ENCODE measurements at regions not wholly inside any gene's neighbourhood (a gene's known extent, or its start where the extent isn't known, plus 50 kb on each side); places are given as distances from the start of the nearest gene placed in this dataset.

- ATAC-seq (ENCODE audit: low read depth) (peak; percentile 39), DNase-seq (peak; percentile 61)
- H3K27ac Mint-ChIP-seq, result no peak overlapping the region
- Histone ChIP-seq H3K4me3 (ENCODE audit: control extremely low read depth in 1 of 5, extremely low read depth in 1 of 5, insufficient read depth in 1 of 5, low read depth in 2 of 5, low read length in 4 of 5) (peak overlapping the region in 1 of 5 experiments; percentile 25), H3K79me2 (ENCODE audit: control insufficient read depth, insufficient read depth, low read length) (no peaks in the 10 kb centered on the region), H3K27me3 (replicated peaks in 1 of 4; ENCODE audit: control extremely low read depth in 1 of 4, control insufficient read depth in 3 of 4, insufficient read depth in 4 of 4, low read length in 3 of 4) (no peaks in the 10 kb centered on the region), H4K20me1 (ENCODE audit: control insufficient read depth, insufficient read depth, low read length, poor library complexity, severe bottlenecking) (no peaks in the 10 kb centered on the region), H3K9me3 (ENCODE audit: control extremely low read depth in 1 of 3, control insufficient read depth in 2 of 3, insufficient read depth in 1 of 3, low read length in 2 of 3) (peaks cover 0 to 3% (median 0%) of the 10 kb centered on the region in 3 donors), H3K4me1 (ENCODE audit: control insufficient read depth in 2 of 2, insufficient read depth in 2 of 2, low read length in 2 of 2) (peaks cover 25 to 30% of the 10 kb centered on the region in 2 donors), H2AFZ (ENCODE audit: insufficient read depth, low read depth, low read length, poor library complexity, severe bottlenecking) (no peak overlapping the region), H3K27ac (ENCODE audit: low read length in 2 of 2) (no peak overlapping the region), H3K36me3 (replicated peaks in 1 of 2; ENCODE audit: control extremely low read depth in 1 of 2, control insufficient read depth in 1 of 2, extremely low read depth in 1 of 2, insufficient read depth in 2 of 2, low read length in 1 of 2) (no peaks in the 10 kb centered on the region), H3K9ac (ENCODE audit: low read length) (no peak overlapping the region), H3K4me2 (replicated peaks; ENCODE audit: low read depth, low read length, poor library complexity, severe bottlenecking) (peak overlapping the region; percentile 48)
- intact Hi-C loops (cut with micrococcal nuclease), result no loop called here
- H3K9me3 Mint-ChIP-seq (ENCODE audit: insufficient read depth), result no peaks in the 10 kb centered on the region
- TF ChIP-seq, protein P1, sequence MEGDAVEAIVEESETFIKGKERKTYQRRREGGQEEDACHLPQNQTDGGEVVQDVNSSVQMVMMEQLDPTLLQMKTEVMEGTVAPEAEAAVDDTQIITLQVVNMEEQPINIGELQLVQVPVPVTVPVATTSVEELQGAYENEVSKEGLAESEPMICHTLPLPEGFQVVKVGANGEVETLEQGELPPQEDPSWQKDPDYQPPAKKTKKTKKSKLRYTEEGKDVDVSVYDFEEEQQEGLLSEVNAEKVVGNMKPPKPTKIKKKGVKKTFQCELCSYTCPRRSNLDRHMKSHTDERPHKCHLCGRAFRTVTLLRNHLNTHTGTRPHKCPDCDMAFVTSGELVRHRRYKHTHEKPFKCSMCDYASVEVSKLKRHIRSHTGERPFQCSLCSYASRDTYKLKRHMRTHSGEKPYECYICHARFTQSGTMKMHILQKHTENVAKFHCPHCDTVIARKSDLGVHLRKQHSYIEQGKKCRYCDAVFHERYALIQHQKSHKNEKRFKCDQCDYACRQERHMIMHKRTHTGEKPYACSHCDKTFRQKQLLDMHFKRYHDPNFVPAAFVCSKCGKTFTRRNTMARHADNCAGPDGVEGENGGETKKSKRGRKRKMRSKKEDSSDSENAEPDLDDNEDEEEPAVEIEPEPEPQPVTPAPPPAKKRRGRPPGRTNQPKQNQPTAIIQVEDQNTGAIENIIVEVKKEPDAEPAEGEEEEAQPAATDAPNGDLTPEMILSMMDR (IDR thresholded peaks at IDR 0.05), result no peak
- TF ChIP-seq EZH2 (IDR thresholded peaks at IDR 0.05; ENCODE audit: borderline replicate concordance, insufficient read depth, low read depth, low read length, poor library complexity, severe bottlenecking), result no peak
- peaks cover 27% of the 10 kb centered on the region for H3K4me1 Mint-ChIP-seq
- 17% methylated on average over 9 of the region's 17 CpGs for WGBS (ENCODE audit: insufficient coverage)
- CTCF ChIA-PET, result interaction anchor here (1.6 kb wide), 1 partner anchor 206 kb away, joined by 5 read pairs; no protein-coding TSS in a partner anchor
- H3K4me3 Mint-ChIP-seq, result peak overlapping the region; percentile 5
- H3K27me3 Mint-ChIP-seq, result peaks cover 13% of the 10 kb centered on the region
- POLR2A ChIA-PET, result no interaction called here
These were observed 173.2 kb upstream of the MYL2 start for GRCh38 chr12:111093428-111094142.

GRCh38 chr12:111091051-111091450 lies 170.7 kb upstream of the MYL2 start:
- Histone ChIP-seq H2AFZ (ENCODE audit: insufficient read depth, low read depth, low read length, poor library complexity, severe bottlenecking) (no peak overlapping the region), H3K4me1 (ENCODE audit: control insufficient read depth in 2 of 2, insufficient read depth in 2 of 2, low read length in 2 of 2) (peaks cover 25 to 29% of the 10 kb centered on the region in 2 donors), H3K4me3 (ENCODE audit: control extremely low read depth in 1 of 5, extremely low read depth in 1 of 5, insufficient read depth in 1 of 5, low read depth in 2 of 5, low read length in 4 of 5) (no peak overlapping the region), H3K36me3 (replicated peaks in 1 of 2; ENCODE audit: control extremely low read depth in 1 of 2, control insufficient read depth in 1 of 2, extremely low read depth in 1 of 2, insufficient read depth in 2 of 2, low read length in 1 of 2) (no peaks in the 10 kb centered on the region), H3K27ac (ENCODE audit: low read length in 2 of 2) (no peak overlapping the region), H3K79me2 (ENCODE audit: control insufficient read depth, insufficient read depth, low read length) (no peaks in the 10 kb centered on the region), H3K9ac (ENCODE audit: low read length) (no peak overlapping the region), H3K4me2 (replicated peaks; ENCODE audit: low read depth, low read length, poor library complexity, severe bottlenecking) (no peak overlapping the region), H3K27me3 (replicated peaks in 1 of 4; ENCODE audit: control extremely low read depth in 1 of 4, control insufficient read depth in 3 of 4, insufficient read depth in 4 of 4, low read length in 3 of 4) (no peaks in the 10 kb centered on the region), H4K20me1 (ENCODE audit: control insufficient read depth, insufficient read depth, low read length, poor library complexity, severe bottlenecking) (no peaks in the 10 kb centered on the region), H3K9me3 (ENCODE audit: control extremely low read depth in 1 of 3, control insufficient read depth in 2 of 3, insufficient read depth in 1 of 3, low read length in 2 of 3) (peaks cover 0 to 3% (median 0%) of the 10 kb centered on the region in 3 donors)
- WGBS (ENCODE audit: insufficient coverage), result 47% methylated on average over 11 of the region's 11 CpGs
- DNase-seq (no peak), ATAC-seq (ENCODE audit: low read depth) (no peak)
- no peak for TF ChIP-seq EZH2 (IDR thresholded peaks at IDR 0.05; ENCODE audit: borderline replicate concordance, insufficient read depth, low read depth, low read length, poor library complexity, severe bottlenecking)
- TF ChIP-seq, protein P1 (IDR thresholded peaks at IDR 0.05), result no peak
- intact Hi-C loops (cut with micrococcal nuclease), result no loop called here
- Mint-ChIP-seq H3K27ac (no peak overlapping the region), H3K4me1 (peaks cover 27% of the 10 kb centered on the region), H3K9me3 (ENCODE audit: insufficient read depth) (no peaks in the 10 kb centered on the region), H3K27me3 (peaks cover 10% of the 10 kb centered on the region), H3K4me3 (no peak overlapping the region)
- ChIA-PET POLR2A (no interaction called here), CTCF (no interaction called here)
